HG02973 (cell line): ENCODE measurements at regions not wholly inside any gene's neighbourhood (a gene's known extent, or its start where the extent isn't known, plus 50 kb on each side); places are given as distances from the start of the nearest gene placed in this dataset.

ENCODE experiments used
- ATAC-seq: cut with Tn5 transposase; IDR thresholded peaks from one replicate; pipeline ENCODE4 v1.9.1; 2021; ENCODE audit warnings: moderate library complexity; ENCODE audit not compliant: unreplicated experiment

- no peak for ATAC-seq
Observed at GRCh38 chr5:67259548-67260215, 63.1 kb upstream of the CD180 start.

- no peak for ATAC-seq
Observed at GRCh38 chr5:67257500-67257899, 60.9 kb upstream of the CD180 start.

- ATAC-seq = no peak
Observed at GRCh38 chr5:67257077-67257476, 60.5 kb upstream of the CD180 start.

- ATAC-seq = no peak
Observed at GRCh38 chr5:67255881-67256280, 59.3 kb upstream of the CD180 start.

GRCh38 chr5:67253911-67254310 is 57.3 kb upstream of the CD180 start:
- ATAC-seq = no peak

- no peak for ATAC-seq
Observed at GRCh38 chr5:67249590-67249895, 52.9 kb upstream of the CD180 start.

- ATAC-seq = no peak
Observed at GRCh38 chr5:67248703-67249589, 52.3 kb upstream of the CD180 start.

- ATAC-seq = no peak
Observed at GRCh38 chr5:67246546-67247268, 50.1 kb upstream of the CD180 start.
